Stromal cell of bone marrow (primary cell): ENCODE measurements at regions not wholly inside any gene's neighbourhood (a gene's known extent, or its start where the extent isn't known, plus 50 kb on each side); places are given as distances from the start of the nearest gene placed in this dataset.

ENCODE experiments used
- DNase-seq: peaks from one replicate; pipeline ENCODE4 v3.0.0-alpha.2; 2012; ENCODE audit warnings: low read depth

DNA sequence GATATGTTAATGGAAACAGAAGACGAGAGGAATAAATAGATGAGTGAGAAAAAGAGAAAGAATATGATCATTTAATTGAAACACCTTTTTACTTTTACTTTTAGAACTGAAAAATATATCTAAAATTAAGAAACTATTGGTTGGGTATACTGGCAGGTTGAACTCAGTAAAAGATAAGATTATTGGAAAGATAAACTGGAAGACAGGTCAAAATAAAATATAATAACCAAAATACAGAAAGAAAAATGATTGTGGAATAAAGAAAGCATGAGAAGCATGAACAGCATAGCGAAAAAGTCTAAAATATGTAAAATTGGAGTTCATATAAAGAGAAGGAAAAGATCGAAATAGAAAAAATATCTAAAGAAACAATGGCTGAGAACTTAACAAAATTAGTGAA is 242.2 kb upstream of the MIR17HG start:
- no peak for DNase-seq

DNA sequence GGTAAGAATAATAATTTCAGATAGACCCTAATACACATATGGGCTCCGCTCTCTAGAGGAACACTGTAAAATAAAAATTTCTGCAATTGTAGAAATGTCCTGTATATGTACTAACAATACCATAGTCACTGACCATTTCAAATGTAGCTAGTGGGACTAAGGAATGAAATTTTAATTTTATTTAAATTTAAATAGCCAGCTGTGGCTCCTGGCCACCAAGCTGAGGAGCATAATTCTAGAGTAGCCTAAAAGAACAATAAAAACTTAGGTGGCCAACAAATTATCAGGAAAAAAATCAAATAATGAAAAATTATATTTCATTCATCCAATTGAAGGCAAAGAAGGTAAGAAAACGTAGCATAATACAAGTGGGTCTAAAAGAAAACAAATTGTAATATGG is 240.9 kb upstream of the MIR17HG start:
- DNase-seq, result no peak

DNA sequence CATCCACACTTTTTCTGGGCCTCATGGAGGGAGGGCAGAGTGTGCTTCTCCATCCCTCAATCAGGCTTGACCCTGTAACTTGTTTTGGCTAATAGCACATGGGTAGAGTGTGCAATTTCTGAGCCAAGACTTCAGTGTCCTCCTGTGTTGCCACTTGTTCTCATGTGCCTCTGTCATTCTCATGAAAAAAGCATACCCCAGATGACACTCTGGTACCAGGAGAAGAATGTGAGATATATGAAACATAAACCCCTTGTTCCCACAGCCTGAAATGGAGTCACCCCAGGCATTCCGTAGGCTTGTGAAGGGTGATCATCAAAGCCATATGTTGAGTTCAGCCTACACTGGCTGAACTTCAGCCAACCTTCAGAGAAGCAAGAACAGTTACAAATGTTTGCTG is 239.2 kb upstream of the MIR17HG start:
- no peak for DNase-seq

DNA sequence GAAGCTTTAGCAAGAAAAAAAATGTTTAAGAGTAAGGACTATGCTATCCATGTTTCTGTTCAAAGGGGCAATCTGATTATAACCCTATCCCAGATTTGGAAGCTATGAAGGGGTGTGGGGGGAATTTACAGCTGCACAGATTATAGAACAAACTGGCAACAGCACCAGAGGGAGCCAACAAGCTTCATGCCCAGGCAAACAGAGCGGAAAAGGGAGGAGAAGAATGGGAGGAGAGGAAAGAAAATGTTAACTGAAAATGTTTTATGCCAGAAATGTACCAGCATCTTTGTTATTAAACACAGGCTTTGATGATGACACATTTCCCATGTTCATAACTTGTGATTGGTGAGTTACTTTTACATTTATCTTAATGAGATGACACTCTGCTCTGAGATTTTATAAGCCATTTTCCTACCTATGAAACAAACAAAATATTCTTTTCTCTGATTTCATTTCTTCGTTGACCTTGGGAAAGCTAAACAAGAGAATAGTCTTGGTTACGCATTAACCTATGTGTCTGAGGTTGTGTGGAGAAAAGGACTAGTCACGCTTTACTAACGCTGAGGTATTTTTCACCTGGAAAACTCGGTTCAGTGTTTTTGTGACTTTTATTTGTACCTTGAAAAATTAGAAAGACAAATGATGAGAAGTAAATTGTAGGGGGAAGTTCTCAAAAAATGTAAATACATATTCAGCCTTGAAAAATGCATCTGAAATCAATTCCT is 235.8 kb upstream of the MIR17HG start:
- no peak for DNase-seq

DNA sequence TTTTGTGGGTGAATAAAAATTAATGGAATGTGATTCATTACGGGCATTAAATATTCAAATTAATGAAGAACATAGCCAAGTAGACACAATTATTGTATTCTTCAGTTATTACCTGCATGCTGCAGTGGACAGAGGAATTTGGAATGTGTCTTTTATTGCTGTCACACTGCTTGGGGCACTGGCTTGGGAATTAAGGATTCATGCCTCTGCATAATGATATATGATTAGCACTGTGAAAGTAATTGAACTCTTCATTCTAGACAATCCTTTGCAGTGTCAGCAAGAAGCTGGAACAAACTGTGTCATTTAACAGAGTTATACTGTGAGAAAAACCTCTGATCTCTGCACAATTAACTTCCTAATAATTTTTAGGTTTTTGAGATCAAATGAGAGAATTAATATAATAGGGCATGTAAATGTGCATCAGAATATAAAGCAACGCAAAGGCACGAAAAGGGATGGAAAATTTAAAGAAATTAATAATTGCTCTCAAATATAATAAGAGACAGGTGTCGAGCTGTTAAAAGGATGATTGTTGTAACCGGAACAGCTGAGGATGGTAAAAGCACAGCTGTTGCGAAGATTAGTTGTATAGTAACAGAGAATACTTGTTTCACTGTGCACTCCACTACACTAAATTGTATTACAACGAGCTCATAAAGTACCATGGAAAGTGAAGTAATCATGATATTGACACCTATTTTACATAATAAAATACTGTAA is 235.1 kb upstream of the MIR17HG start:
- DNase-seq, result no peak

DNA sequence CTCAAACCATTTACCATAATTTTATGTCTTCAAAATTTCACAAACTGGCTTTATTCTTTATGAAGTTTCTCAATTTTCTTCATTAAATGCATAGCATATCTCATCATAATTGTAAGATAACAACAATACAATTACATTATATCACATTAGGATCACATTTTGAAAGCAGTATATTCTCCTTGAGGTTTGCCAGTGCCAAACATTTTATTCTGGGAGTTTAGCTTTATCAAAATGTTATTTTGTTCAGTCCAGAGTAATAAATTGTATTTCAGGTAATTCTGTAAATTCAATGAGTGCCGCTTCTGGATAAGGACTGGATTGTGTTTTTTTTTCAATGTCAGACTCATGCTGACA is 234.6 kb upstream of the MIR17HG start:
- DNase-seq, result no peak

DNA sequence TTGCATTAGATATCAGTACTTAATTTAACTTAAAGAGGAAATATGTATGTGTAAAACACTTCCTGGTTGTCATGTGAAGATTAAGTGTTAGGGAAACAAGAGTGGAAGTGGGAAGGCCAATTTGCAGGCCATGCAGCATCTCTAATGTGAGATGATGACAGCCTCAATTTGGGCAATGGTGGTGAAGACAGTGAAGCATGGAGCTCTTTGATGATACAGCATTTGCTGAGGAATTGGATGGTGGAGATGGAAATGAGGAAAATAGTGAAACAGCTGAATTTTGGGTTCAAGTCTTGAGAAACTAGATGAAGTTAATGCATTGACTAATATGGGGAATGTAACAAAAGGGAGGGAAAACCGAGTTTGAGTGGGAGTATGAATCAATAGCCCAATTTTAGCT is 231.7 kb upstream of the MIR17HG start:
- DNase-seq, result no peak

DNA sequence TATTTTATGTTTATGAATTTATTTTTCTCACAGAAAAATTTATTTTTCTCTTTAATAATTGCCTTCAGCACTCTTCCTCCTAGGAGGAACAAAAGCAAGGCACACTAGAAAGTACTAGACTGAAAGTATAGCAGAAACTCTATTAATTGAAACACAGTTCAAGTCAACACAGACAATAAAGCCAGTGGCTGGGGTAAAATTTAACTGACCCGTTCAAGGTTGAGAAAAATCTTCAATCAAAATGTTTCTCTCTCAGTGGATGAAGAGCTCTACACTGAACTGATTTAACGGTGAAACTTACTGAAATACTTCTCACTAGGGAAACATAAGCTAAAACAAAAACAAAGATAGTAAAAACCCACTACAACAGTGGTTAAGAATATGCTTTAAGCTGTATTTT is 230.1 kb upstream of the MIR17HG start:
- DNase-seq, result no peak

DNA sequence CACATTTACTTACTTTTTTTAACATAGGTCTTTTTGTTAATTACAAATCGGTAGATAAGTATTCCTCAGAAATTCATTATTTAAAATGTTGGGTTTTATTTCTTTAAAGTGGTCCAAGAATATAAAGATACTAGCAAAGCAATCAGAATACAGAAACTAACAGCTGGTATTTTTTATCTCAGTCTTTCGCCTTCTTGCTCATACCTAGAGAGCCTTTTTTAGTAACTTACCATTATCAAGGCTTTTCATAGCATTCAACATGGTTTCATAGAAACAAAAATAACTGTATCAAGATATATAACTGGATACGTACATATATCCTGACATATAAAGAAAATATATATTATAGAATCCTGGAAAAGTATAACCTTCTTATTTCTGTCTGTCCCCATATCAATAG is 227.8 kb upstream of the MIR17HG start:
- DNase-seq, result no peak

DNA sequence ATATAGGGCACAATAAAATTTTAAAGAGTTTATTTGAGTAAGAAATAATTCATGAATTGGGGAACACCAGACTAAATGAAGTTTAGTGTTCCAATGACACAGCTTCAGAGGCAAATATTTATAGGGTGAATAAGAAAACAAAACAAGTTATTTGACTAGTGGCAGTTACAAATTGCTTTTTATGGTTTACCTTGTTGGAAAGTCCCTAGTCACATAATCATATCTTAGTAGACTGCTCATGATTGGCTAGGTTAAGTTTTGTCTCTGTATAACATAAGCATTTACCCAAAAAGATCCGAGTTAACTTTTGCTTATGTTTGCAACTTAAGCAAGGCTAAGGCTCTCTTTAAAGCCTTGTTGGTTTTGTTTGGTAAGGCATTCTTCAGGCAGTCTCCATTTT is 224.7 kb upstream of the MIR17HG start:
- DNase-seq, result no peak

DNA sequence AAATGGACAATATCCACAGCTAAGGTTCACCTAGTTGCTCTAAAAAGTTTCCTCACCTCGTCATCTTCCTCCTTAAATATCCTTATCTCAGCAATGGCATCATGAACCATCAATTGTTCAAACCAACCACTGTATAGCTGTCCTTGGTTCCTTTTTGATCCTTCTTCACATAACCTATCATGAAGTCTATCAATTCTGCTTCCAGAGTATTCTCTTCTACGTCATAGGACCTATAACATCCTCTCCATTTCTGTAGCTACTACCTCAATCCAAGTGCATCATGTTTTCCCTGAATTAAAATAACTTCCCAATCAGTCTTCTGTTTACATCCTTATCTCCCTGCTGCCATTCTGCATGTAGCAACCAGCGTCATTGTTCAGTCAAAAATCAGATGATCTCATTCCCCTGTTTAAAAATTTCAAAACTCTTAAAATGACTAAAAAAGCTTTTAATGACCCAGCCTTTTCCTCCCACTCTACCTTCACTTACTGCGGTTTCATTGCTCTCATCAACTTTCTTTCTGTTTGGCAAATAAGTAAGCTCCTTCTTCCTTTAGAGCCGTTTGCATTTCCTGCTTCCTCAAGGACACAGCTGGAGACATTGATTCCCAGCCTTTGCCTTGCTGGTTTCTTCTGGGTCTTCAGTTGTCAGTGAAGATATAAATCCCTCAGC is 223.9 kb upstream of the MIR17HG start:
- no peak for DNase-seq

DNA sequence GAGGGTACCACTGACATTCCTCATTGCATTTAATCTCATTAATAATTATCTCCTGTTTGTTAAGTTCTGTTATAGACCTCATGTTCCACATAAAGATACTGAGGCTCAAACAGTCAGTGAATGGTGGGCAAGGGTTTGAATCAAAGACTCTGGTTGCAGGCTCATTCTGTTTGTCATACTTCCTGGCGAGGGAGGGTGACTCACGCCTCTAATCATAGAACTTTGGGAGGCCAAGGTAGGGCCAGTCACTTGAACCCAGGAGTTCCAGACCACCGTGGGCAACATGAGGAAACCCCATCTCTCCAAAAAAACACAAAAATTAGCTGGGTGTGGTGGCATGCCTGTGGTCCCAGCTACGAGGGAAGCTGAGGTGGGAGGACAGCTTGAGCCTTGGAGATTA is 220.7 kb upstream of the MIR17HG start:
- DNase-seq, result no peak

DNA sequence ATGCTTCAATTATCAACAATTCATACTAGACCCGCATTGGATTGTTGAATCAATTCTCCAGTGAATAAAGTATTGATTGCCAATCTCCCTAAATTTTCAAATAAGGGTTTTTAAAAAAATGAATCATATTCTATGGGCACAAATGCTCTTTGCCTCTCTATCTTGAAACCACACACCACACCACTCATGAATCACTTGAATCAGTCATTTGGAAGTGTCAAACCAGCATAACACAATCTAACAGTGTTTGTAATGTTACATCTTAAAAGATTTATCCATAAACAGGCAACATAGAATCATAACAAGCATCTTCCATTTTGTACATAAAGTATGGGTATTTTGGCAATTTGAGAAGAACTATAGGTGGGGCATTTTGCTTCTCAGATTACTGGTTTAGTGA is 219.5 kb upstream of the MIR17HG start:
- DNase-seq, result no peak

DNA sequence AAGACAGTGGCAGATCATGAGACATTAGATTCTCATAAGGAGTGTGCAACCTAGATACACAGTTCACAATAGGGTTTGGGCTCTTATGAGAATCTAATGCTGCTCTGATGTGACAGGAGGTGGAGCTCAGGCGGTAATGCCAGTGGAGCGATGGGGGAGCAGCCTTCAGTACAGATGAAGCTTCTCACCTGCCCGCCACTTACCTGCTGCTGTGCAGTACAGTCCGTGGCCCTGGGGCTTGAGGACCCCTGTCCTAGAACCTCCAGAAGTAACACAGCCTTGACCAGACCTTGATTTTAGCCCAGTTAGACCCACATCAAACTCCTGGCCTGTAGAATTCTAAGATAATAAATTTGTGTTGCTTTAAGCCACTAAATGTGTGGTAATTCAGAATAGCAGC is 215.1 kb upstream of the MIR17HG start:
- DNase-seq, result no peak

DNA sequence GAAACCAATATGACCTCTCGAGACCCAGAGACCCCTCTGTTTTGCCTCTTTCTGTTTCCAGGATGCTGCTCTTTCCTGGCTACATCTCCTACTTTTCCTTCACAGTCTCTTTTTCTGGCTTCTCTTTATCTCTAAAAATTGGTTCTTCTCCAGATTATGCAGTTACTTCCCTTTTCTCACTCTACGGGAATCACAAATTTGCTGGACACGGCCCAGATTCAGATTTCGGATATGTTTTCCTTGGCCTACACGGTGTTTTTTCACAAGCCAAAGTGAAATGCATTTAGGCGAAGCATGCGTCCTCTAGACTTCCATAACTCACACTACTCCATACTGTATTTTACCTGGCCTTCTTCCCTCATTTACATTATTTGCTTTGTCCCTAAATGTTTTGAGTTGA is 214.7 kb upstream of the MIR17HG start:
- no peak for DNase-seq

DNA sequence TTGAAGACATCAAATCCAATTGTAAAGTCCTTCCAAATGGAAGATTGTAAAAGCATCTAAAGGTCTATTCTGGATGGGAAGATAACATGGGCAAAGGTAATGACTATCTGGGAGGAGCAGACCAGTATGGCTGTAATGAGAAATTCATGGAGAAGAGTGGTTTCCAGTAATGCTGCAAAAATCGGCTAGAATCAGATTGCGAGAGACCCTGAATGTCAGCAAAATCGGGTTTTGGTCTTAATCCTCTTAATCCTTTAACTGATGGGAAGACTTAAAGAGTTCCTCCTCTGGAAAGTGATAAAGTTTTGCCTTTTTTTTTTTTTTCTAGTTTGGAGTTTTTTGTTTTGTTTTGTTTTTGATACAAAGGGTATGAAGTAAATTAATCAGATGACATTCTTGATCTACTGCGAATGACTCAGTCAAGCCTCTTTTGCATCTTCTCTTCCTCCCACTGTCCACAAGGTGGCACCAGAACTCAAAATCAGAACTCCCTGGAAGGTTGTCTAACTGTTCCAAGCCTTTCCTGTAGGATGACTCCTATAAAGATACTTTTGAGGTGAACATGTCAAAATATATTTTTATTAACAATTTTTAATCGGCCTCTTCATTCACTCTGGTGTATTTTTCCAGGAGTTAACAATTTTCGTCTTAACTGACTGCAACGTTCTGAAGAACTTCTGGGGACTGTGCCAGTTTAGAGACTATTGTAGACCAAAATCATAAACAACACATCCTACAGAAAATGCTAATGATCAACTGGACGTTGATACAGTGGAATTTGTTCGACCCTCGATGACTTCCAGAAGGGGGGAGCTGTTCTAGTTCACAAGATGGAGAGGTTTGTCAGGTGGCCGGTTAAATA is 213.3 kb upstream of the MIR17HG start:
- peak; percentile 50 for DNase-seq

DNA sequence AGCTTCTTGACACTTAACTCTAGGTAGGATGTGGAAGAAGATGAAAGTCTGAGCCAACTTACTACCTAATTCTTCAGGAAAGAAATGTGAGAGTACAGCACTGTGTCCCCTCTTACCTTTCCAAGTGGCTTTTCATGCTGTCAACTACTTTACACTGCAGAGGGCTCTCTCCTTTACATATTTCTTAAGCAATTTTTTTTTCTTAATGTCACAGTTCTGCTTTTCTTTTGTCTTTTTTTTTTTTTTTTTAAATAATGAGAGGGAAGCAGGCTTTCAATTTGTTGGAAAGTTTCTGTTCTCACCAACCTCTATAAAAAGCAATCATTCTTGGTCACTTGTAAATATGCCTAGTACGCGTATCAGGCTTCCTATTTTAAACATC is 212.7 kb upstream of the MIR17HG start:
- DNase-seq, result no peak

DNA sequence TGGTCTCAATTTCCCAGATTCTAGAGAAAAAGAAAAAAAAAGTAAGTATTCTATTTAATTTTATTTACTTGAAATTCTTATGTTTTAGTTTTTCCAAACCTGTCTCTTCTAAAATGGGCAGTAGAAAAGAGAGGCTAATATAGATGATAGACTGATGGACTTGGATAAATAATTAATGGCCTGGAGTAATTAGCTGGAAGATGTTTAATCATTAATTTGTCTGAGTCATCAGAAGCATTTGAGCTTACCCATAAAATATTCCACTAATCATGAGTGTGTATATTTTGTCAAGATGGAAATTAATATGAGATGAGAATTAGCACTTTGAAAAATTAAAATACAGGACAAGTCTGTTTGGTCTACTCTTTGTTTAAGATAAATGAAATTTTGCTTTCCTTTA is 212.1 kb upstream of the MIR17HG start:
- DNase-seq, result no peak

DNA sequence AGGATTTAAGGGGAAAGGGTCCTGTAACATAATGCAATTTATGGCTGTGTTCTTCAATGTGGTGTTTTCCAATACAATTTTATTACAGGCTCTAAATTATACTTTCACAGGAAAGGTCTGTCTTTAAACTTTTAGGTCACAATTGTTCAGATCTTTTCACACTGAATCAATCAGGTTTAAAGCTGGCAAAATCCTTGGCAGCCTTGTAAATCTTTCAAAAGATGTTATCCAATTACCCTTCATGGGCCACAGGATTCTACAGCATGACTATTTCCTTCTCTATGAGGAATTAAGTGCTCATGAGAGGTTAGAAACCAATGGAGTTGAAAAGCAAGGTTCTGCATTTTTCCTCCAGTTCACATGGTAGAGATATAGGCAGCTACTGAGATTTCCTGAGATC is 211.5 kb upstream of the MIR17HG start:
- DNase-seq, result no peak

DNA sequence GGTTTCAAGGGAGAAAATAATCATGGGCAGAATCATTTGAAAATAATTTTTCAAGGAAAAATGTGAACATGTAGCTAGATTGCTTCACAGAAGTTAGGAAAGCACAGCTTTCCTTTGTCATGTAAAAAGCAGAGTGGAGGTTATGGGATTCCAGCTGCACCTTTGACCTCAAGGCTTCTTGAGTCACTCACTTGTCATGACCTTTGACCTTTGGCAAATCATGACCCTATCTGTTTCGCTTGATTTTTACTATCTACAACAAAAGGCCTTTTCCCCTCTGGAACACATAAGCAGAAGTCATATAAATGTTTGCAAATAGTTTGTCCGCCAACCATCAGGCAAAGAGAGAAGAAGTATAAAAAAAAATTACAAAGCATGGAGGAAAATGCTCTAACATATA is 210.7 kb upstream of the MIR17HG start:
- DNase-seq, result no peak

DNA sequence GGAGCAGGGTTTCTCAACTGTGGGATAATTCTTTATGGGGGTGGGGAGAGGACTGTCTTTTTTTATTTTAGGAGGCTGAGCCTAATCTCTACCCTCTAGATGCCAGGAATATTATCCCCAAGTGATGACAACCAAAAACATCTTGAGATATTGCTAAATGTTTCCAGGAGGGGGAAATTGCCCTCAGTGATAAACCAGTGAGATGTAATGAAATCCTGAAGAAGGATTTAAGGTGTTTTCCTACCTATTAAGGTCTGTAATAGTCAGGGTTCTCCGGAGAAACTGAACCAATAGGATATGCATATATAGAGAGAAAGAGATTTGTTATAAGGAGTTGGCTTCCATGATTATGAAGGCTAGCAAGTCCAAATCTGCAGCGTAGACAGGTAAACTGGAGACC is 208.3 kb upstream of the MIR17HG start:
- no peak for DNase-seq

DNA sequence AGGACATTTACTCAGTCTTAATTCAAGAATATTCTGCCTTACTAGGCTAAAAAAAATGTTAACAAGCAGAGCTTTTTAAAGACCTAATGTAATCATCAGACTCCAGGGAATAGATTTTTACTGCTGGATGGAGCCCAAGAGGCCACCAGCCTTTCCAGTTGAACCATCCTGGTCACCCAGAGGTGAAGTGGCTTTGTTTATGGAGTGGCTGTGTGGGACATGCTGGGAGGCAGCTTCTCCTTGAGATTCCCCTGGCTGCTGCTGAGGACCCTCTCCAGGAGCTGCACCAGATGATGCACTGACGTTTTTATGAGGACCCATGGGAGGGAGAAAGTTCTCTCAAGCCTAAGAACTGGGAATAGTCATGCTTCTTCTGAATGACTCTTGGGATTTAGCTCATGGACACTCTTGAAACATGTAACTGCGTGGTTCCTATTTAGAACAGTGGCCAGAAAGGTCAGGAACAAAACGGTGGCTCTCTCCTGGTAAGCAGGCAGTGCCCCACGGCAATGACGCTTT is 205.9 kb upstream of the MIR17HG start:
- DNase-seq, result peak; percentile 18
